T-cell (primary cell): ENCODE measurements at regions not wholly inside any gene's neighbourhood (a gene's known extent, or its start where the extent isn't known, plus 50 kb on each side); places are given as distances from the start of the nearest gene placed in this dataset.

ENCODE experiments used
- ATAC-seq, 4 experiments: fragments of 200-7000 bp in 3 of 4; fragments of 150-1000 bp in 1 of 4; cut with Tn5 transposase; replicated peaks in 1 of 4; 1 replicate in 3 of 4; 2 replicates in 1 of 4; pipeline ENCODE4 v1.10.0; 2021; ENCODE audit warnings: moderate library complexity in 3 of 4, mild to moderate bottlenecking in 2 of 4, moderate number of reproducible peaks in 1 of 4
- CTCF ChIA-PET, 2 donors: fragments of 300-600 bp; sonication (Branson Sonifier 250); formaldehyde crosslinking; loops; one replicate each; lab custom pipeline; 2022; ENCODE audit warnings: antibody characterized with exemption in 2 of 2; lab: Charles Lee
- POLR2A ChIA-PET, 2 donors: fragments of 300-600 bp; sonication (Branson Sonifier 250); formaldehyde crosslinking; loops; one replicate each; lab custom pipeline; 2022; ENCODE audit warnings: antibody characterized with exemption in 2 of 2; lab: Charles Lee
- DNase-seq, 35 experiments: peaks; one replicate each; pipeline versions ENCODE4 v3.0.0 to v3.0.0-alpha.2; 2013 to 2023
- H3K27ac ChIP-seq: one replicate; pipeline ENCODE4 v1.5.1; 2013; ENCODE audit warnings: low read length
- H3K27me3 ChIP-seq, 2 experiments: replicated peaks in 1 of 2; 1 replicate in 1 of 2; 2 replicates in 1 of 2; pipeline versions ENCODE4 v1.6.1 to v1.7.0; 2013; ENCODE audit warnings: low read length in 1 of 2, mixed read lengths in 1 of 2; ENCODE audit not compliant: control insufficient read depth in 2 of 2, insufficient read depth in 2 of 2; ENCODE audit errors: extremely low read depth in 1 of 2
- H3K36me3 ChIP-seq, 2 donors: 1 replicate in 1 of 2; 2 replicates in 1 of 2; pipeline versions ENCODE4 v1.6.1 to v1.7.0; 2013; ENCODE audit warnings: low read length in 1 of 2; ENCODE audit not compliant: control insufficient read depth in 2 of 2, insufficient read depth in 1 of 2; ENCODE audit errors: extremely low read depth in 1 of 2
- H3K4me1 ChIP-seq, 2 experiments: 1 replicate in 1 of 2; 2 replicates in 1 of 2; pipeline versions ENCODE4 v1.6.1 to v1.7.0; 2013; ENCODE audit warnings: low read length in 2 of 2, mixed read lengths in 1 of 2; ENCODE audit not compliant: insufficient read depth in 2 of 2, control insufficient read depth in 1 of 2; ENCODE audit errors: extremely low read depth in 1 of 2
- H3K4me3 ChIP-seq, 2 donors: 1 replicate in 1 of 2; 2 replicates in 1 of 2; pipeline versions ENCODE4 v1.5.1 to v1.7.0; 2013; ENCODE audit warnings: mild to moderate bottlenecking in 2 of 2, low read length in 1 of 2, moderate library complexity in 1 of 2; ENCODE audit not compliant: control insufficient read depth in 1 of 2; ENCODE audit errors: extremely low read depth in 1 of 2
- H3K9me3 ChIP-seq: 2 replicates; pipeline ENCODE4 v1.7.0; 2013
- H3K27ac Mint-ChIP-seq, 2 donors: one replicate each; pipeline ENCODE4 v1.8.0; 2020 to 2021; ENCODE audit warnings: mild to moderate bottlenecking in 2 of 2, mixed read lengths in 2 of 2
- H3K27me3 Mint-ChIP-seq, 2 donors: one replicate each; pipeline ENCODE4 v1.8.0; 2021 to 2022; ENCODE audit warnings: mixed read lengths in 2 of 2
- H3K36me3 Mint-ChIP-seq: one replicate; pipeline ENCODE4 v1.8.0; 2021; ENCODE audit warnings: mixed read lengths
- H3K4me1 Mint-ChIP-seq, 3 donors: one replicate each; pipeline ENCODE4 v1.8.0; 2020 to 2022; ENCODE audit warnings: mixed read lengths in 3 of 3, mild to moderate bottlenecking in 1 of 3
- H3K4me3 Mint-ChIP-seq, 3 donors: one replicate each; pipeline ENCODE4 v1.8.0; 2020 to 2022; ENCODE audit warnings: mild to moderate bottlenecking in 3 of 3, mixed read lengths in 3 of 3, moderate library complexity in 3 of 3
- H3K9me3 Mint-ChIP-seq, 3 donors: one replicate each; pipeline ENCODE4 v1.8.0; 2020 to 2022; ENCODE audit warnings: mixed read lengths in 3 of 3
- WGBS: methylation state at CpG from one replicate; pipeline ENCODE4 v1.1.5; 2013; ENCODE audit warnings: missing lambda C conversion rate; ENCODE audit not compliant: insufficient coverage; 5-methylcytosine and 5-hydroxymethylcytosine counted together

DNA sequence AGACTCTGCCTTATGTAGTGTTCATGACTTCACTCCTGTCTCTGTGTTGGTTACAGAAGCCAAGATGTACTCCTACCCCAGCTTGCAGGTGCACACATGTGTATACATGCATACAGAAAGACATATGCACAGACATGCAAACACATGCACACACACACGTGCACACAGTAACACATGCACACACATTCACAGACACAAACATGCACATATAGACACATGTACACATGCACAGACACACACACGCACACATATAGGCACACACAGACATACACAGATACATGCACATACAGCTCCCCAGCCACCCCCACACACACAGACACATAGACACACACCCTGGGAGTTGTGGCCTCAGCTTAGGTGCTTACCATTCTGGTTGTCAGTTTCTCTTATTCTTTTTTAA, 362.6 kb upstream of the C1orf174 start:
- CTCF ChIA-PET = no interaction called here
- WGBS = 85% methylated on average over 2 of the region's 2 CpGs
- POLR2A ChIA-PET = no interaction called here

DNA sequence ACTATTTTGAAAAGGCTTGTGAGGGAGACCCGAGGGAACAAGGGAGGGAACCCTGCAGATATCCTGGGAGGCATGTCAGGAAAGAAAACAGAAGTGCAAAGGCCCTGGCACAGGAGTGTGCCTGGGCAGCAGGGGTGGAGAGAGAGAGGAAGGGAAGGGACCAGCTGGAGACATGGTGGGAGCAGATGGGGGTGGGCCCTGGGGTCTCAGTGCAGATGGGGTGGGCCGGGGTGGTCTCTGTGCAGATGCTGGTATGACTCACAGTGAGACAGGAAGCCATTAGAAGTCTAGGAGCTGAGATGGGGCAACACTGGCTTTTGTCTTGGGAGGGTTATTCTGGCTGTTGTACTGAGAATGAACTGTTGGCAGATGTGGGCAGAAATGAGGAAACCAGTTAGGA, 363.6 kb upstream of the C1orf174 start:
- Histone ChIP-seq H3K9me3 (no peaks in the 10 kb centered on the region), H3K4me3 (no peak overlapping the region), H3K4me1 (peaks cover 0 to 15% of the 10 kb centered on the region in 2 experiments), H3K27ac (no peak overlapping the region), H3K27me3 (peaks cover 0 to 24% of the 10 kb centered on the region in 2 experiments), H3K36me3 (no peaks in the 10 kb centered on the region)
- peaks cover under 1 to 14% (median 4%) of the 10 kb centered on the region in 3 donors for H3K9me3 Mint-ChIP-seq
- H3K4me3 Mint-ChIP-seq = no peak overlapping the region
- ChIA-PET POLR2A (no interaction called here), CTCF (no interaction called here)
- DNase-seq = no peak
- no peaks in the 10 kb centered on the region for H3K36me3 Mint-ChIP-seq
- peaks cover 0 to 5% (median 0%) of the 10 kb centered on the region in 3 donors for H3K4me1 Mint-ChIP-seq
- 45% methylated on average over 2 of the region's 2 CpGs for WGBS
- H3K27ac Mint-ChIP-seq = no peak overlapping the region
- peaks cover 20 to 27% of the 10 kb centered on the region in 2 donors for H3K27me3 Mint-ChIP-seq
- no peak for ATAC-seq

More for the DNA sequence above, 362.6 kb upstream of the C1orf174 start:
- no peak for ATAC-seq
- H3K9me3 ChIP-seq = no peaks in the 10 kb centered on the region
- peaks cover 0 to 14% of the 10 kb centered on the region in 2 experiments for H3K27me3 ChIP-seq
- no peak overlapping the region for H3K4me3 ChIP-seq
- no peak overlapping the region for H3K27ac ChIP-seq
- DNase-seq = no peak
- H3K4me3 Mint-ChIP-seq = no peak overlapping the region
- no peaks in the 10 kb centered on the region for H3K36me3 Mint-ChIP-seq
- no peak overlapping the region for H3K27ac Mint-ChIP-seq
- peaks cover 4 to 19% (median 9%) of the 10 kb centered on the region in 3 donors for H3K9me3 Mint-ChIP-seq
- no peaks in the 10 kb centered on the region for H3K36me3 ChIP-seq
- peaks cover 0 to 5% of the 10 kb centered on the region in 2 experiments for H3K4me1 ChIP-seq
- peaks cover 20 to 27% of the 10 kb centered on the region in 2 donors for H3K27me3 Mint-ChIP-seq
- no peaks in the 10 kb centered on the region for H3K4me1 Mint-ChIP-seq

DNA sequence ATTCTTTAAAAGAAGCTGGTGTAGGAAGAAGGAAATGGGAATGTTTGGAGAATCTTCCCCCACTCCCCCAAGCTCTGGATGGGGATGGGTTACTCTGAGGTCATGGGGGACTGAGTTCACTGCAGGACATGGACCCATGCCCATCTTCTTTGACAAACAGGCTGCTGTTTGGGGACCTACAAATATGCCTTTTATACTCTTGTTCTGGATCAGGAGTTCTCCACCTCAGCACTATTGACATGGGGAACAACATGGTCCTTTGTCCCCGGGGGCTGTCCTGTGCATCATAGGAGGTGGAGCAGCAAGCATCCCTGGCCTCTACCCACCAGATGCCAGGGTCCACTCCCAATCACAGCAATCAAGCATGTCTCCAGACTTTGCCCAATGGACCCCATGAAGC, 365.8 kb upstream of the C1orf174 start:
- DNase-seq (no peak), ATAC-seq (no peak)
- no peaks in the 10 kb centered on the region for H3K36me3 ChIP-seq
- no peak overlapping the region for H3K4me3 Mint-ChIP-seq
- no peaks in the 10 kb centered on the region for H3K9me3 ChIP-seq
- H3K4me1 ChIP-seq = peaks cover 0 to 18% of the 10 kb centered on the region in 2 experiments
- H3K27me3 Mint-ChIP-seq = peaks cover 19 to 28% of the 10 kb centered on the region in 2 donors
- ChIA-PET POLR2A (no interaction called here), CTCF (no interaction called here)
- no peak overlapping the region for H3K4me3 ChIP-seq
- H3K9me3 Mint-ChIP-seq = peaks cover 0 to 6% (median 0%) of the 10 kb centered on the region in 3 donors
- H3K27me3 ChIP-seq = peaks cover 0 to 28% of the 10 kb centered on the region in 2 experiments
- H3K27ac ChIP-seq = no peak overlapping the region
- no peak overlapping the region for H3K27ac Mint-ChIP-seq
- H3K4me1 Mint-ChIP-seq = peaks cover 0 to 5% (median 0%) of the 10 kb centered on the region in 3 donors
- WGBS = 100% methylated on average over 1 of the region's 1 CpG
- H3K36me3 Mint-ChIP-seq = no peaks in the 10 kb centered on the region

DNA sequence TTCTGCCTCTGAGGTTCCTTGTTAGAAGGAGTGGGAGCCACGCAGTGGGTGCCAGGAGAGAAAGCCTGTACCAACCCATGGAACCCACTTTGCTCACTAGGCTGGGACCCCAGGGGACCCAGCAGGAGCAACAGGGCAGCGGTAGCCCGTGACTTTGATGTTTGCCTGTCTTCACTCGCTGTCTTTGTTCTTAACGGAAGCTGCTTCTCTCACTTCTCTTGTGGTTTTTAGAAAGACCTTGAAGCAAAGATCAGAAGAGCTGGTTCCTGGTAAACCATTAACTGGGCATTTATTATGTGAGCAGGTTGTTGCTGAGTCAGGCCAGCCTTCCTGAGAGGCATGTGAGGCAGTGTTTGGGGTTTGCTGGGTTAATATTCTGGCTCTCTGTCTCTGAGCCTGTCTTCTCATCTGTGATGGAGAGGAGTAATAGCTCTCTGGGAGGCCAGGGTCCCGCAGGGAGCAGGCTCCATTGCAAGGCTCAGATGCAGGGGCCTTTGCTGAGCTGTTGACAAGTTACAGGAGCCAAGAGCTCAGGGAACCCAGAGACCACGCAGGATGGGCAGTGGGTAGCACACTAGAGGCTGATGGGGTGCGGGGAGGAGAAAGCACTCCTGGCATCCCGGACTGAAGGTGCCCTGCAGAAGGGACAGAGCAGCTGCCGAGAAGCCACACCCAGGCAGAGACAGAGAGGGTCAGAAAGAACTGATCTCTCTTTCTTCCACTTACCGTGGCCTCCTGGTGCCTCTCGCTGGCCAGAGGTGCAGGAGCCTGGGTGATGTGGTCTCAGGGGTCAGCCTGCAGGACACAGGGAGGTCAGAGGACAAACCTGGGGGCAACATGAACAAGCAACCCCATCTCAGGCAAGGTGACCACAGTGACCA, 367.5 kb upstream of the C1orf174 start:
- DNase-seq (no peak), ATAC-seq (no peak)
- Mint-ChIP-seq H3K9me3 (no peaks in the 10 kb centered on the region), H3K4me3 (no peak overlapping the region), H3K27me3 (peaks cover 15 to 23% of the 10 kb centered on the region in 2 donors), H3K4me1 (peaks cover 0 to 5% (median 0%) of the 10 kb centered on the region in 3 donors), H3K27ac (no peak overlapping the region), H3K36me3 (no peaks in the 10 kb centered on the region)
- Histone ChIP-seq H3K9me3 (no peaks in the 10 kb centered on the region), H3K36me3 (no peaks in the 10 kb centered on the region), H3K4me3 (no peak overlapping the region), H3K27ac (no peak overlapping the region), H3K27me3 (peaks cover 0 to 37% of the 10 kb centered on the region in 2 experiments), H3K4me1 (peaks cover 0 to 18% of the 10 kb centered on the region in 2 experiments)
- WGBS = 38% methylated on average over 11 of the region's 12 CpGs
- CTCF ChIA-PET = no interaction called here
- POLR2A ChIA-PET = no interaction called here

DNA sequence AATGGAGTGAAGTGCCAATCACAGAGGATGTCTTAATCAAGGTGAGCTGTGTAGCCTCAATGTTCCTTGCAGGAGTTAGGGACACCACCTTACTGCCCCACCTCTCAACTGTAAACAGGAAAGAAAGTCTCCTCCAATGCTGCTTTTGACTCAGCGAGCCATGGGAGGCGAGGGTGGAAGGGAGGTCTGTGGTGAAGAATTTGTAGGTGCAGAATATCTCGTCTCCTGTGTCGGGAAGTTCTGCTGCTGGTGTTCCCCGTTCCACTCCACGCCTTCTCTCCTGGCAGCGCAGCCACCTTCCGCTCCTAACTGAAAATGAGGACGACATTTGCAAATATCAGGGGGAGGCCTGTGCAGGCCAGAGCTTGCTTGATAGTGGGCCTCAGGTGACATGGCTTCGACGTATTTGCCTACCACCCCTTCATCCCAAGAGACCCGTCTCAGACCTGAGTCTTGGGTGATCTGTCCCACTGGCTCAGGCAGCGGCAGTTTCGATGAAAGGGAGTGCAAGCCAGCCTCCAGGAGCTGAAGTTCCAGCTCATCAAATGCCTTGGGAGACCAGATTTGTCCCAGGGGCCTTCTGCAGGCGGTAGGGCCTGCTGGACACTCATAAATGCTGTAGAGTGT, 368.3 kb upstream of the C1orf174 start:
- H3K27me3 ChIP-seq = peaks cover 0 to 37% of the 10 kb centered on the region in 2 experiments
- ChIA-PET CTCF (no interaction called here), POLR2A (no interaction called here)
- WGBS = 80% methylated on average over 15 of the region's 15 CpGs
- Mint-ChIP-seq H3K4me3 (no peak overlapping the region), H3K27ac (no peak overlapping the region), H3K36me3 (no peaks in the 10 kb centered on the region), H3K4me1 (peaks cover 0 to 5% (median 0%) of the 10 kb centered on the region in 3 donors), H3K9me3 (no peaks in the 10 kb centered on the region), H3K27me3 (peaks cover 11 to 18% of the 10 kb centered on the region in 2 donors)
- no peak overlapping the region for H3K4me3 ChIP-seq
- no peak overlapping the region for H3K27ac ChIP-seq
- no peak for ATAC-seq
- no peak for DNase-seq
- H3K4me1 ChIP-seq = peaks cover 0 to 18% of the 10 kb centered on the region in 2 experiments
- no peaks in the 10 kb centered on the region for H3K36me3 ChIP-seq
- no peaks in the 10 kb centered on the region for H3K9me3 ChIP-seq

DNA sequence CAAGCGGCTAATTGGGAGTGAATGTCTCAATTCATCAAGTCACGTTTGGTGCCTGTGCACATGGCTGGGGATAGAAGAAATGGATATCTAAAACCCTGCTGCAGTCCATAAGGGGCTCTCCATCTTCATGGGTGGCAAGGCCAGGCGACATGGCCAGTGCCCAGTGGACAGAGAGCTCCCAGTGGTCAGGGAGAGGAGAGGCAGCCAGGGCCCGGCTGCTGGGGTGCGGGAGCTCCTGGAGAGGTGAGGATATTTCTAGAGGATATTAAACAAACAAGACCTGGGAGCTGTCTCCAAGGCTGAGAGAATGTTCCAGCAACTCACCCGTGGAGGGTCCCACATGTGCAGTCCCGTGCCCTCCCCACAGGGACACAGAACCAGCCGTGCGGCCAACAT, 368.8 kb upstream of the C1orf174 start:
- no peak overlapping the region for H3K4me3 ChIP-seq
- H3K4me1 ChIP-seq = peaks cover 0 to 18% of the 10 kb centered on the region in 2 experiments
- Mint-ChIP-seq H3K9me3 (no peaks in the 10 kb centered on the region), H3K27me3 (peaks cover 8 to 13% of the 10 kb centered on the region in 2 donors), H3K4me3 (no peak overlapping the region), H3K27ac (no peak overlapping the region), H3K36me3 (no peaks in the 10 kb centered on the region), H3K4me1 (peaks cover 0 to 5% (median 0%) of the 10 kb centered on the region in 3 donors)
- no peaks in the 10 kb centered on the region for H3K36me3 ChIP-seq
- no peak overlapping the region for H3K27ac ChIP-seq
- 90% methylated on average over 6 of the region's 9 CpGs for WGBS
- ChIA-PET CTCF (no interaction called here), POLR2A (no interaction called here)
- no peaks in the 10 kb centered on the region for H3K9me3 ChIP-seq
- peaks cover 0 to 37% of the 10 kb centered on the region in 2 experiments for H3K27me3 ChIP-seq
- DNase-seq = no peak
- ATAC-seq = no peak
